Esophagus squamous epithelium (tissue), 5 donors: ENCODE measurements at regions not wholly inside any gene's neighbourhood (a gene's known extent, or its start where the extent isn't known, plus 50 kb on each side); places are given as distances from the start of the nearest gene placed in this dataset.

Experiments
- DNase-seq: peaks from one replicate; lab custom pipeline; 2025; lab: John Stamatoyannopoulos, UW
- H3K27ac ChIP-seq, 4 donors: fragments of 200-600 bp; sonication (generic); one replicate each; pipeline ENCODE4 v1.5.1; 2016 to 2019; ENCODE audit warnings: mild to moderate bottlenecking in 1 of 4
- H3K27me3 ChIP-seq, 4 donors: fragments of 200-600 bp; sonication (generic); 1 replicate in 3 of 4; 2 replicates in 1 of 4; pipeline versions ENCODE4 v1.5.1 to v1.6.0; 2017 to 2021; ENCODE audit warnings: antibody characterized with exemption in 1 of 4
- H3K36me3 ChIP-seq, 3 donors: fragments of 200-600 bp; sonication (generic); one replicate each; pipeline ENCODE4 v1.5.1; 2016 to 2019
- H3K4me1 ChIP-seq, 3 donors: fragments of 200-600 bp; sonication (generic); one replicate each; pipeline ENCODE4 v1.5.1; 2017 to 2019
- H3K4me3 ChIP-seq, 4 donors: fragments of 200-600 bp; sonication (generic); 1 replicate in 3 of 4; 2 replicates in 1 of 4; pipeline ENCODE4 v1.5.1; 2016 to 2019; ENCODE audit warnings: mild to moderate bottlenecking in 2 of 4, moderate library complexity in 1 of 4
- H3K9me3 ChIP-seq, 3 donors: fragments of 200-600 bp; sonication (generic); one replicate each; pipeline ENCODE4 v1.5.1; 2016 to 2019
- CTCF ChIP-seq, 6 experiments: fragments of 450-650 bp in 4 of 6; fragments of 200-600 bp in 2 of 6; sonication (generic) in 2 of 6; IDR thresholded peaks; one replicate each; pipeline ENCODE4 v1.5.1; 2016 to 2019; ENCODE audit warnings: antibody characterized with exemption in 6 of 6, mild to moderate bottlenecking in 4 of 6, moderate library complexity in 4 of 6
- POLR2A ChIP-seq, 4 donors: fragments of 450-650 bp; IDR thresholded peaks; one replicate each; pipeline ENCODE4 v1.6.1; 2017; ENCODE audit warnings: antibody characterized with exemption in 4 of 4, mild to moderate bottlenecking in 4 of 4, moderate library complexity in 3 of 4
- WGBS, 2 donors: methylation state at CpG; one replicate each; pipeline ENCODE4 v1.1.5; 2018; 5-methylcytosine and 5-hydroxymethylcytosine counted together
- intact Hi-C: fragments of 100-400 bp; cut with DNase I; formaldehyde crosslinking; loops from one replicate; pipeline ENCODE4 v1.15.0; 2022
- donor health status: DM: yes; HTN: yes; CAD: no.

GRCh38 chrX:40272776-40273175, 175.0 kb upstream of the BCOR start:
- Histone ChIP-seq H3K36me3 (no peaks in the 10 kb centered on the region), H3K9me3 (peaks cover 0 to 6% (median 0%) of the 10 kb centered on the region in 3 donors), H3K27ac (no peak overlapping the region), H3K4me3 (no peak overlapping the region), H3K27me3 (no peaks in the 10 kb centered on the region), H3K4me1 (peaks cover 0 to 3% (median 0%) of the 10 kb centered on the region in 3 donors)
- 52 to 70% methylated on average over 6 of the region's 6 CpGs for WGBS, 2 donors
- TF ChIP-seq POLR2A (IDR thresholded peaks at IDR 0.05) (no peak), CTCF (IDR thresholded peaks at IDR 0.05) (no peak)
- no peak for DNase-seq
- intact Hi-C loops = loop anchor here (10.0 kb wide), 1 partner anchor 192 kb away; no protein-coding TSS in a partner anchor

GRCh38 chrX:40272141-40272540, 174.4 kb upstream of the BCOR start:
- Histone ChIP-seq H3K9me3 (peaks cover 0 to 6% (median 0%) of the 10 kb centered on the region in 3 donors), H3K27ac (no peak overlapping the region), H3K36me3 (no peaks in the 10 kb centered on the region), H3K4me3 (no peak overlapping the region), H3K4me1 (peaks cover 6 to 9% (median 6%) of the 10 kb centered on the region in 3 donors), H3K27me3 (no peaks in the 10 kb centered on the region)
- intact Hi-C loops = loop anchor here (10.0 kb wide), 1 partner anchor 193 kb away; no protein-coding TSS in a partner anchor
- TF ChIP-seq POLR2A (IDR thresholded peaks at IDR 0.05) (no peak), CTCF (IDR thresholded peaks at IDR 0.05) (no peak)
- WGBS, 2 donors = 54 to 78% methylated on average over 9 of the region's 9 CpGs
- no peak for DNase-seq

GRCh38 chrX:40268188-40268520, 170.4 kb upstream of the BCOR start:
- WGBS, 2 donors = 61 to 90% methylated on average over 3 to 4 of the region's 4 CpGs
- DNase-seq = no peak
- Histone ChIP-seq H3K4me3 (no peak overlapping the region), H3K27ac (no peak overlapping the region), H3K27me3 (no peaks in the 10 kb centered on the region), H3K9me3 (no peaks in the 10 kb centered on the region), H3K4me1 (peaks cover 9 to 21% (median 10%) of the 10 kb centered on the region in 3 donors), H3K36me3 (no peaks in the 10 kb centered on the region)
- TF ChIP-seq CTCF (IDR thresholded peaks at IDR 0.05) = no peak
- TF ChIP-seq POLR2A (IDR thresholded peaks at IDR 0.05) = no peak
- intact Hi-C loops = loop anchor here (10.0 kb wide), 2 partner anchors 453 to 533 kb away; no protein-coding TSS in a partner anchor

GRCh38 chrX:40267334-40268187, 169.8 kb upstream of the BCOR start:
- TF ChIP-seq POLR2A (IDR thresholded peaks at IDR 0.05) (no peak), CTCF (IDR thresholded peaks at IDR 0.05) (no peak)
- peak overlapping the region; percentile 61 to 73 (median 65) for H3K27ac ChIP-seq
- no peaks in the 10 kb centered on the region for H3K9me3 ChIP-seq
- no peak for DNase-seq
- 18 to 32% methylated on average over 3 to 21 of the region's 29 CpGs for WGBS, 2 donors
- H3K4me3 ChIP-seq = peak overlapping the region; percentile 32 to 65 (median 50)
- no peaks in the 10 kb centered on the region for H3K36me3 ChIP-seq
- H3K4me1 ChIP-seq = peaks cover 9 to 22% (median 10%) of the 10 kb centered on the region in 3 donors
- H3K27me3 ChIP-seq = no peaks in the 10 kb centered on the region
- intact Hi-C loops = loop anchor here (10.0 kb wide), 2 partner anchors 453 to 533 kb away; no protein-coding TSS in a partner anchor
